ENCODE measurements at regions not wholly inside any gene's neighbourhood (a gene's known extent, or its start where the extent isn't known, plus 50 kb on each side); places are given as distances from the start of the nearest gene placed in this dataset.

DNA sequence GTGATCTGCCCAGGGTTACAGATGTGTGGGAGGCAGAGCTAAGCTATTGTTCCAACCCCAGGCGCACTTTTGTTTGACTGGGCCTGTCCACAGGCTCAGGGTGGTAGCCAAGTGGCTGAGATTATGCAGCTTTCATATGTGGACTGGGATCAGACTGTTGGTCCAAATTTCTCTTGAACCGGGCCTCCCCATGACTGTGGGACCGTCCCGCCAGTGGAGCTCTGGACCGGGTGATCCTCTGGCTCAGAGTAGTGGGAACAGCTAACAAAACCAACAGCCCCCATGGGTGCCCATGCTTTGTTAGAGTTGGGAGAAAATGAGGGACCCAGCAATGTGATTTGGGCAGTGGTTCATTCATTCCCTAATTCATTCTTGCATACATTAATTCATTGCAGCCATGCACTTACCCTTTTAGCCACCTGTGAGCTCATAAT lies 86.8 kb upstream of the HS6ST1 start:
- H3K27ac Mint-ChIP-seq = no peak overlapping the region
- H3K4me1 Mint-ChIP-seq = no peaks in the 10 kb centered on the region
- no peaks in the 10 kb centered on the region for H3K9me3 Mint-ChIP-seq
- no peak overlapping the region for H3K4me3 Mint-ChIP-seq
- no peaks in the 10 kb centered on the region for H3K36me3 Mint-ChIP-seq
- ATAC-seq (no peak), DNase-seq (ENCODE audit: low spot score in 2 of 2) (no peak)

GRCh38 chr2:128405981-128406613 lies 87.4 kb upstream of the HS6ST1 start:
- no peaks in the 10 kb centered on the region for H3K36me3 Mint-ChIP-seq
- peak overlapping the region; percentile 26 for H3K27ac Mint-ChIP-seq
- H3K4me3 Mint-ChIP-seq = no peak overlapping the region
- H3K4me1 Mint-ChIP-seq = no peaks in the 10 kb centered on the region
- no peaks in the 10 kb centered on the region for H3K9me3 Mint-ChIP-seq
- ATAC-seq (no peak), DNase-seq (ENCODE audit: low spot score in 2 of 2) (no peak)

DNA sequence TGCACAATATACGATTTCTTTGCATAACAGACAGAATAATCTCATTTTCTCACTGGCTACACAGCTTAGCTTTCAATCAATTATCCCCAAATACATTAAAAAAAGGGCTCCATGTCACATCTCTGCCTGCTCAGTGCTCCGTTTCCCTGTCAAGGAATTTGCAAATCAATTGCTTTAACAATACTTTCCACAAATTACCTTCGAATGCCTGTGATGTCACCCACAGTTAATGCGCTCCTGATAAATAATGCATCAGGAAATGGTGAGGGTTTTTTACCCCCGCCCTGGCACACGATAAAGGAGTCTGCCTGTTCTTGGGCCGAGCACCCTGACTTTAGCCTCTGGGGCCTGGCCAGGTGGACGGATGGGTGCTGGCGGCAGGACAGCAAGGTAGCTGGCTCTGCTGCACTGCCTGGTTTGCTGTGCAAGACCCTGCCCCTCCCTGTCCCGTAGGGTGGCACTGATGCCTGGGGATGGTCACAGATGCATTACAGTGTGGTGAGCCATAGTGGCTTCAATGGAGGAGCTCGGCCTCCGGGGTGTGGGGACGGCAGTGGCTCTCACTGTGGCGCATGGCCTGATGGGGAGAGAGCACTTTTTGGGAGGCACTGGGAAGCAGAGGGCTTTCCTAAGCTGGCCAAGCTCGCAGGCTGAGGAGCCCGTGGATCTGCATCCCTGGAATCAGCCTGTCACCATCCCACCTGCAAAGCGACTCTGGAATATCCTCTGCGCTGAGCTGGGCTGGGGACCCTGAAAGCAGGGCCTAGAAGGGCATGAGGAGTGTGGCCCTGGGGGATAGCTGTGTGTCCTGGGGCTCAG lies 88.3 kb upstream of the HS6ST1 start:
- peak; percentile 5 for ATAC-seq
- Mint-ChIP-seq H3K36me3 (no peaks in the 10 kb centered on the region), H3K4me3 (no peak overlapping the region)

DNA sequence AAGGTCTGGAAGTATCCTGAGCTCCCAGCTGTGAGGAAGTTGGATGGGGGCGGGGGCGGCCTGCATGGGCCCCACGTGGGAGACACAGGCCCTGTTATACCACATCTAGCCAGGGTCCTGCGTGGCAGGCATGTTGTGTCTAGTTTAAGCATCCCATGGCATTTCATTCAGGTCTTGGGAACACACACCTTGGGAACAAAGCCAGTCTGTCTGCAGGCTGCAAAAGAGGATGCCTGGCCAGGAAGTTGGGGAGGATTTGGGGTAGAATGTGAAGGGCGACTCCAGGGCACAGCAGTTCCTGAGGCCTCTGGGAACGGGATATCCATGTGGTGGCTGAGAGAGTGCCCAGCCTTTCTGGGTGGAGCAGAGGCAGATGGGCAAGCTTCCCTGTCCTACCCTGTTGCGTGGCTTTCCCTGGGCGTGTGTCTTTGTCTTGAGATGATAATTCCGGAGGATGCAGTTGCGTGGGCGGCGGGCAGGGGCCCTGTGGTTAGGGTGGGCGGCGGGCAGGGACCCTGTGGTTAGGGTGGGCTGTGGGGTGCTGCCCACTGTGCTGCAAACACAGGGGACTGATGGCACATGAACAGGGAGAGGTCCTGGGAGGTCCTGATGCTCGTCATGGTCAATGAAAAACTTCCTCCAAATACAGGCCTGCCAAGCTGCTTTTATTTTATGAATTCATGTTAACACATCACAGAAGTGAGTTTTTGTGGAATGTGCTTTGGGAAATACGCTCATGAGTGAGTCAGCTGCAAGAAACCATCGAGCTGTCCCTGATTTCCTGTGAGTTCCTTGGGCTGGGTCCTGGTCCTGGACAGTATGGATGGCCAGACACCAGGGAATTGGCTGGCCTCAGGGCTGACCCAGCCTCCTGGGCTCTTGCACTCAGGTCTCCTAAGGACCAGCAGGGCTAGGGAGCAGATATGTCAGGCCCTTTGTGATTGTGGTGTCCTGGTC lies 90.0 kb upstream of the HS6ST1 start:
- ATAC-seq = no peak
- H3K27ac Mint-ChIP-seq = no peak overlapping the region
- H3K4me1 Mint-ChIP-seq = no peaks in the 10 kb centered on the region
- no peak overlapping the region for H3K4me3 Mint-ChIP-seq
- H3K9me3 Mint-ChIP-seq = no peaks in the 10 kb centered on the region
- DNase-seq (ENCODE audit: low spot score in 2 of 2) = no peak
- no peaks in the 10 kb centered on the region for H3K36me3 Mint-ChIP-seq

More for the DNA sequence above, 88.3 kb upstream of the HS6ST1 start:
- Mint-ChIP-seq H3K27ac (no peak overlapping the region), H3K4me1 (no peaks in the 10 kb centered on the region), H3K9me3 (no peaks in the 10 kb centered on the region)
- no peak for DNase-seq (ENCODE audit: low spot score in 2 of 2)

GRCh38 chr2:128409326-128410034 lies 90.8 kb upstream of the HS6ST1 start:
- H3K36me3 Mint-ChIP-seq = no peaks in the 10 kb centered on the region
- H3K4me1 Mint-ChIP-seq = no peaks in the 10 kb centered on the region
- ATAC-seq (no peak), DNase-seq (ENCODE audit: low spot score in 2 of 2) (no peak)
- no peak overlapping the region for H3K4me3 Mint-ChIP-seq
- H3K27ac Mint-ChIP-seq = no peak overlapping the region
- H3K9me3 Mint-ChIP-seq = no peaks in the 10 kb centered on the region

- Mint-ChIP-seq H3K4me3 (no peak overlapping the region), H3K9me3 (no peaks in the 10 kb centered on the region), H3K36me3 (no peaks in the 10 kb centered on the region), H3K4me1 (no peaks in the 10 kb centered on the region), H3K27ac (no peak overlapping the region)
- ATAC-seq = no peak
- no peak for DNase-seq (ENCODE audit: low spot score in 2 of 2)
These were observed 91.5 kb upstream of the HS6ST1 start for GRCh38 chr2:128410035-128410757.

DNA sequence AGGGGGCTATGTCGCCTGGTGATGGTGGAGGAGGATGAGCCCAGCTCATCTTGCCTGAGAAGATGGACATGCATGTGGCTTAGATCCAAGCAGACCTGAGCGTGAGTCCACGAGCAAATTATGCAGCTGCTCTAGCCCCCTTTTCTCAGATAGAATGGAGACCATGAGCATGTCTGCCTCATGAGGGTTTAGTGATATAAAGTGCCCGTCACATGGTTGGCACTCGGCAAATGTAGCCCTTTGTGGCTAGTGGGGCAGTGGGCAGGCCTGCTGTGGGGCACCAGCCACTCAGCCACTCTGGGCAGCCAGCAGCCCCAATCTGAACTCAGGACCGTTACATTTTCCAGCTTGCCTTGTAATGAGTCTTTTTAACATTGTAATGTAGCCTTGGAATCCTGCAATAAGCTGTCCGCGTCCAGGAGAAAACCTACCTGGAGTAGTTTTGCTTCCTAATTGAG lies 92.1 kb upstream of the HS6ST1 start:
- no peak for DNase-seq (ENCODE audit: low spot score in 2 of 2)
- ATAC-seq = no peak
- H3K9me3 Mint-ChIP-seq = no peaks in the 10 kb centered on the region
- H3K4me3 Mint-ChIP-seq = no peak overlapping the region
- H3K36me3 Mint-ChIP-seq = no peaks in the 10 kb centered on the region
- no peak overlapping the region for H3K27ac Mint-ChIP-seq
- no peaks in the 10 kb centered on the region for H3K4me1 Mint-ChIP-seq

- Mint-ChIP-seq H3K4me1 (no peaks in the 10 kb centered on the region), H3K27ac (no peak overlapping the region), H3K4me3 (no peak overlapping the region), H3K9me3 (no peaks in the 10 kb centered on the region), H3K36me3 (no peaks in the 10 kb centered on the region)
- ATAC-seq = no peak
- no peak for DNase-seq (ENCODE audit: low spot score in 2 of 2)
These were observed 92.8 kb upstream of the HS6ST1 start for GRCh38 chr2:128411431-128411830.

DNA sequence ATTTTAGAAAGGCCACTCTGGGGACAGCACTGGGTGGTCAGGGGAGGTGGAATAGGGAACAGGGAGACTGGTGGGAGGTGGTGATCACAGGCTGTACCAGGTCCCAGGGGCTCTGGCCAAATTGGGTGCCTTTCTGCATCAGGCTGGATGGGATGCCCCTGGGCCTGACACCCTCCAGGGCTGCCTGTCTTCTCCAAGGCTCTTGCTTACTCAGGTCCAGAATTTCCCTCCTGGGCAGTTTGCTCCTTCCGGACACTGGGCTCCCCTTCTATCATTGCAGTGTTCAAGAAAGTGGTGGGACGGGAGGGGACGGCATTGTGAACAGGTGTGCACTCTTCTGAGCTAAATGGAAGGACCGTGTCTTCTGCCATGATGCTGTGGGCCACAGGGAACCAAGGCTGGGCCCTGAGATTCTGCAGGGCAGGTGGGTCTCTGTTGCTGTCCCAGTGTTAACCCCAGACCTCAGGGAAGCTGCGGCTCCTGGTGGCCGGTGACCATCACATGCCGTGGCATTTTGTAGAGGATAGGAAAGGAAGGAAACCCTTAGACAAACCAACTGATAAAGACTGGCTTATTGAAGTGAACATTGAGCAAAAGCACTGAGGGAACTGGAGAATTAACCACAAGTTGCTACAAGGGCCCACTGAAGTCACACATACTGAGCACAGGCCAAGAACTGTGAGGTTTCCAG lies 93.7 kb upstream of the HS6ST1 start:
- Mint-ChIP-seq H3K4me1 (no peaks in the 10 kb centered on the region), H3K36me3 (no peaks in the 10 kb centered on the region), H3K4me3 (no peak overlapping the region), H3K9me3 (no peaks in the 10 kb centered on the region), H3K27ac (no peak overlapping the region)
- no peak for DNase-seq (ENCODE audit: low spot score in 2 of 2)
- ATAC-seq = no peak

GRCh38 chr2:128413014-128413717 lies 94.5 kb upstream of the HS6ST1 start:
- DNase-seq (ENCODE audit: low spot score in 2 of 2) = no peak
- Mint-ChIP-seq H3K36me3 (no peaks in the 10 kb centered on the region), H3K27ac (no peak overlapping the region), H3K9me3 (no peaks in the 10 kb centered on the region), H3K4me1 (no peaks in the 10 kb centered on the region), H3K4me3 (no peak overlapping the region)
- no peak for ATAC-seq

DNA sequence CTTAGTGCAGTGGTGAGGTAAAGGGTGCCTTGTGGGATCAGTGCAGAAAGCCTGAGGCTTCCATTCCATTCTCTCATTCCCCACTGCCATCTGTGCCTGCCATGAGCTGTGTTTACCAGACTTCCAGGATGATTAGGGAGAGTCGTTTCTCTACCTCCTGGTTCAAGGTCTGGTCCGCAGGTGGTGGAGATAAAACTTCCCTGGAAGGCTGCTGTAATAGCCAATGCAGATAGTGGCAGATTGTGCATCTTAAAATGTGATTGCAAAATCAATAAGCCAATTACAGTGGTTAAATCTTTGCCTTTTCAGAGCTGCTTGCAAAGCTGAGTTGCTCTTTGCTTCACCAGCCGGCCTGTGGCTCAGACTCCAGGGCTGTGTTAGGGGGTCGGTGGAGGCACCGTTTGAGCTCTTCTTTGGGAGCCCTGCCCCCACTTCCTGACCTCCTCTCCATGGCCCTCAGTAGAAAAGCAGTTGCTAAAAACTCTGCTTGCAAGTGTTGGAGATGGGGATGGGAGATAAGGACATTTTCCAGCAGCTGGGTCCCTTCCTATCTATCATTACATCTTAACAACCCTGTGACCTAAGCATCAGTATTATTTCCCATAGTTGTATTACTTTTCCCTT lies 95.2 kb upstream of the HS6ST1 start:
- ATAC-seq (no peak), DNase-seq (ENCODE audit: low spot score in 2 of 2) (no peak)
- Mint-ChIP-seq H3K4me3 (no peak overlapping the region), H3K27ac (no peak overlapping the region), H3K4me1 (no peaks in the 10 kb centered on the region), H3K36me3 (no peaks in the 10 kb centered on the region), H3K9me3 (no peaks in the 10 kb centered on the region)

DNA sequence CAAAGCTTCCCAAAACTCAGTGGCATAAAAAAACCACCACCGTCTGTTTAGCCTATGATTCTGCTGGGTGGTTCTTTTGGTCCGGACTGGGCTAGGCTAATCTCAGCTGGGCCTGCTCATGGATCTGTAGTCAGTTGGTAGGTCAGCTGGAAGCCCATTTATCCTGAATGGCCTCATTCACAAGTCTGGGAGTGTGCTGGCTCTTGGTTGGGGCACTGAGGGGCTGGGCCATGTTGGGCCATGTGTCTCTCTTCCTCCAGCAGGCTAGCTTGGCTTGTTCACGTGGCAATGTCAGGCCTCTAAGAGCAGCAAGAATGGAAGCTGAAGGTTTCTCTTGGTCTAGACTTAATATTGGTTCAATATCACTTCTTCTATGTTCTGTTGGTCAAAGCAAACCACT lies 95.7 kb upstream of the HS6ST1 start:
- H3K36me3 Mint-ChIP-seq = no peaks in the 10 kb centered on the region
- DNase-seq (ENCODE audit: low spot score in 2 of 2) (no peak), ATAC-seq (no peak)
- H3K4me3 Mint-ChIP-seq = no peak overlapping the region
- H3K27ac Mint-ChIP-seq = no peak overlapping the region
- no peaks in the 10 kb centered on the region for H3K4me1 Mint-ChIP-seq
- no peaks in the 10 kb centered on the region for H3K9me3 Mint-ChIP-seq

Measured in stimulated activated effector memory CD8-positive, alpha-beta T cell treated with anti-CD3 and anti-CD28 coated beads, Interleukin-12 subunit alpha, Interleukin-12 subunit beta, amount 100 ng/mL, for 72 hours (primary cell).